ENCODE measurements at regions not wholly inside any gene's neighbourhood (a gene's known extent, or its start where the extent isn't known, plus 50 kb on each side); places are given as distances from the start of the nearest gene placed in this dataset.
"Not testable (repeated sequence)": the region's sequence is repeated elsewhere in the genome, so short reads cannot be mapped to it uniquely, and the experiment has no call there.

DNA sequence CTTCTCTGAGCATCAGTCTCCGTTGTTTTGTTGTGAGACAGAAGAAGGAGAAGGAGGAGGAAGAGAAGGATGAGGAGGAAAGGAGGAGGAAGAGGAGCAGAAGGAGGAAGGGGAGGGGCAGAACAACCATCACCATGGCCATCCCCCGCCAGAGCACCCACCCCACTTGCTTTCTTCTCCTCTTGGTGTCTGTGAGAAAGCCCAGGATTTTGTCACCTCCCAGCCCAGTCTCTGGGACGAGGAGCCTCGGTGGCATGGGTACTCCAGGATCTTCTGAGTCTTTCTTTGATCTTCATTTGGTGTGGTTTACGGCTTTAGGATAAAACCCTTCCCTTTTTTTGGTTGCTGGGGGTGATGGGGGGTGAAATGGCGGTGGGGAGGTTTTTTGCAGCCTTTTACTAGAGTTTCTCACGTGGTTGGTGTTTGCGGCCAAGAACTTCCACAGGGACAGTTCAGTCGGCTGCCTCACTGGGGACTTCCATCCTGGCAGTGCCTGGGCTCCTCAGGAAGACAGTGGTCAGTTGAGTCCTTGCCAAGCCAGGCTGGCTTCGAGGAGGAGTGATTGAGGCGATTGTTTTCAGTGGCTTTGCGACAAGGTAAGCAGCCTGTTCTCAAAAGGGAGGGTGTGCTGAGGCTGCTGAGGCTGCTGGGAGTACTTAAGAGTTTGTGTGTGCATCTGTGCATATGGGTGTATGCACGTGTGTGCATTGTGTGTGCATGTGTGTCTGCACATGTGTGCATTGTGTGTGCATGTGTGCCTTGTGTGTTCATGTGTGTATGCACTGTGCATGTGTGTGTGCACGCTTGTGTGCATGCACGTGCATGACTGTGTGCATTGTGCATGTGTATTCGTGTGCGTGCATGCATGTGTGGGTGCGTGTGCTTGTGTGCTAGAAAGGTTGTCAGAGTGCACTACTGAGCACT lies 567.5 kb downstream of the TBC1D22A start:
- DNase-seq, result no peak

DNA sequence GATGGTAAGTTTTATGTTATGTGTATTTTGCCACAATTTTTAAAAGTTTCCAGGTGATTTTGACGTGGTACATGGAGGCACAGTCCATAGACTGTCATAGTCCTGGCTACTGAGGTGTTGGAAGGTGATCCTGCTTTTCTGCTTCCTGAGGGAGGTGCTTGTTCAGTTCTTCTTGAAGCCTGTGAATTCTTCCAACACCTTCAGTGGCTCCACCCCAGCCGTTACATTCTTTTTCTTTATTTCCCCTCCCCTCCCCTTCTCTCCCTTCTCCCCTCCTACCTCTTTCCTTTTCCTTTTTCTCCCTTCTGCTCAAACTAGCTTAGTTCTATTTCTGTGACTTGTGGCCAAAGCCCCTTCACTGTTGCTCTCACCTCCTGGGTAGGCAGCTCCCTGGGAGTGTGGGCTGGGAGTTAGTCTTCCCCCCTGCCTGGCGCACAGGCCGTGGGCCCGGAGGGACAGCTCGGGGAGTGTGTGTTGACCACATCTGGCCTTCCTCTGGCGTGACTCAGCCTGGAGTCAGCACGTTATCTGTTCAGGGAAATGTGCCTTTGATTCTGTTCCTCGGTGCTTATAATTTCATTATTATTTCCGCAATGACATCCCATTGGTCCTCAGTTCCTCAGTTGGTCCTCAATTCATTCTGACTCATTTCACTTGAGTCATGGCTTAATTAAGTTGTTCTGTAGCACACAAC lies 566.2 kb downstream of the TBC1D22A start:
- DNase-seq, result no peak

DNA sequence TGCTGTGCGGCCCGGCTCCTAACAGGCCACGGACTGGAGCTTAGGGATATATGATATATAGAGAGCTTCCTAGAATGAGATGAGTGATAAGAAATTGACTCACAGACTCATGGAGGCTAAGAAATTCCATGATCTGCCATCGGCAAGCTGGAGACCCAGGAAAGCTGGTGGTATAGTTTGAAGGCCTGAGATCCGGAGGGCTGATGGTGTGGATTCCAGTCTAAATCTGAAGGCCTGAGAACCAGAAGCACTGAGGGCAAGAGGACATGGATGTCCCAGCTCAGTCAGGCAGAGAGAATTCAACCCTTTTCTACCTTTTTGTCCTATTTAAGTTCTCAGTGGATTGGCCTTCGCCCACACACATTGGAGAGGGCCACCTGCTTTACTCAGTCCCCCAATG lies 564.8 kb downstream of the TBC1D22A start:
- no peak for DNase-seq

DNA sequence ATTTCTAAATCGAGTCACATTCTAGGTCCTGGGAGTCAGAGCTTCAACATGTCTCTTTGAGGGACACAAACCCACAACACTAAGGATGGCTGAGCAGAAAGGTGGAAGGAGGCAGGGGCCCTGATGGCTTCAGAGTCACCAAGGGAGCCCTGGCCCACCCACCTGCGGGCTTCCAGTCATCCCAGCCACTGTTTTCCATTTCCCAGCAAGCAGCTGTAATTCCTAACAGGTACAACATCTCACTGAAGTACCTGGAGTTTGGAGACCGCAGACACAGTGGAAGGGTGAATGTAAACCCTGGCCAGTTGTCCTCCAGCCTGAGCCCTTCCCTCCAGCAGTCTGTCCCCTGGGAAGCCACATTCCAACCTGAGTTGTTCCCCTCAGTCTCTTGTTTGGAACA lies 562.8 kb downstream of the TBC1D22A start:
- no peak for DNase-seq

DNA sequence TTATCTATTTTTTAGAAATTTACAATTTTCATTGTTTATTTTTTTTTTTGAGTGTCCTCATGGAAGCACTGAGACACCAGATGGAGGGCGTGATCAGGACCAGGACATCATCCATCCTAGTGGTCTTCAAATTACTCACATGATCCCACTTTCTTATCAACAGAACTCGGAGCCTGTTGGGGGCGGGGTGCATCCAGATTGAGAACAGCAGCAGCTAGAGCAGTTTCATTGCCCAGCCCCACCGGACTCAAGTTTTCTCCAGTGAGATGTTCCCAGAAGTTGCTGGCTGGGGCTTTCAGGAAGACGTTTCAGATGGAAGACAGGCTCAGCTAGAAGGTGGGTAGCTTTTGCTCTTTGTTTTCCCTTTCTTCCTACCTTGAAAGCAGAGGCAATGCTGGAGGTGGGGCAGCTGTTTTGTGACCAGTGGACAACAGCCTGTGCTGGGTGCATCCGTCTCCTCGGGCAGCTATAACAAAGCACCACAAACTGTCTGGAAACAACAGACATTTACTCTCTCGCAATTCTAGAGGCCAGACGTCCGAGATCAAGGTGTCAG lies 562.1 kb downstream of the TBC1D22A start:
- no peak for DNase-seq

DNA sequence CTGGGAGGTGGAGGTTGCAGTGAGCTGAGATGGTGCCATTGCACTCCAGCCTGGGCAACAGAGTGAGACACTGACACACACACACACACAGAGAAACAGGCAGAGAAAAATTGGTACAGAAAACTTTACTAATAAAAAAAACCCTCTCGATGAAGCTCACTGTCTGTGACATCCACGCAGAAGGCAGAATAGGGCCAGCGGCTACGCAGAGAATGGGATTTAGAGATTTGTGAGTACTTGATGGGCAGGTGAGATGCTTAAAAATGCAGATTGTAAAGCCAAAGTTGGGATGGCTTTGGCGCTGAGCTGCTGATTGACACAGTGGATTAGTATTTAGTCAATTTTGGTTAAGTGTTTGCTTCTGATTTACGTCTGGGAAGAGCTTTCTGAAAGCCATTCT lies 561.1 kb downstream of the TBC1D22A start:
- DNase-seq, result no peak

DNA sequence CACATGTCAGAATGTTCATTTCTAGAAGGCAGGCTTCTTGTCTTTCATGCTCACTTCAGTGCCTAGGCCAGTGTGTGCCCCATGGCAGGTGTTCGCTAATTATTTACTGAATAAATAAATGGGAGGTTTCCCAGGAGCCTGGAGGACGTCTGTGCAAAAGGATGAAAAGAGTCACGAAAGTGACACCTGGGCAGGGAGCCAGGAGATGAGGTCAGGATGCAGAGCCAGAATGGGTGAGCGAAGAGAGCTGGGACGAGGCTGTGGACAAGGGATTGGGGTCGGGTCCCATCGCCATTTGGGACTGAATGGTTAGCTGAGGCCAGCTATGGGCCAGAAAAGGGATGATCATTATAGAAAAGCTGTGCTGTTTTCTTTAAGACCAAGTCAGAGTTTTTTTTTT lies 560.4 kb downstream of the TBC1D22A start:
- no peak for DNase-seq

DNA sequence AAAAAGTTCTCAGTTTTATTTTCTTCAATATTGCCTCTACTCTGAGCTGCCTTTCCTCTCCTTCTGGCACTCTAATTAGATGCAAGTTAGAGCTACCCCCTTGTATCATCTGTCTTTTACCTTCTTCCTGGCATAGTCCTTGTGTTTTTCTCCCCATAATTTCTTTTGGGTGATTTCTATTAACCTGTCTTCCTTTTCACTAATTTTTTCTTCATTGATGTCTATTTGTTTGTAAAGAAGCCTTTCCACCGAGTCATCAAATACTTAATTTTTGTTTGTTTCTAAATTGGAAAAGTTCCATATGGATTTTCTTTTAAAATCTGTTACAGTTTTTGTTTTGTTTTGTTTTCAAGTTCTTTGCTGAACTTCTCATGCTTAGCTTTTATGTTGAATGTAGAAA lies 558.1 kb downstream of the TBC1D22A start:
- no peak for DNase-seq

DNA sequence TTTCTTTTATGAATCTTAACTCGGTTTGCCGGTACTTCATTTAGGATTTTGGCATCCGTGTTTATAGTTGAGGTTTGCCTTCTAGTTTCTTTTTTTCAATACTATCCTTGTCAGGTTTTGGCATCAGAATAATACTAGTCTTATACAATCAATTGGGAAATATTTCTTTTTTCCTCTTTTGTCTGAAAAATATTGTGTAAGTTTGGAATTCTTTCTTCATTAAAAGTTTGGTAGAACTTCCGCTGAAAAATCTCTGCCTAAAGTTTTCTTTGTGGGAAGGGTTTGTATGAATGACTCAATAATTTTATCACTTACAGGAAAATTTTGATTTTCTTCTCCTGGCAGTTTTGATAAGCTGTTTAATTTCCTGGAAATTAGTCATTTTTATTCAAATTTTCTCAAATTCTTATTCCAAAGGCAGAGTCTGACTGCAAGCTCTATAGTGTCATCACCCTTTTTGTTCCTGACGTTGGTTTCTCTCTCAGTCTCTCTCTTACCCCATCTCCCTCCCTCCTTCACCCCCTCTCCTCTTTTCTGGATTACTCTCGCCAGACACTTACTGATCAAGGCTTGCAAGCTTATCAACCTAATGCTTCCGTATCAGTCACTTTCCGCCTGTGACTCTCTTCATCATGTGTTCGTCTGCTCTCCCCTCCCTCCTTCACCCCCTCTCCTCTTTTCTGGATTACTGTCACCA lies 555.7 kb downstream of the TBC1D22A start:
- DNase-seq, result no peak

DNA sequence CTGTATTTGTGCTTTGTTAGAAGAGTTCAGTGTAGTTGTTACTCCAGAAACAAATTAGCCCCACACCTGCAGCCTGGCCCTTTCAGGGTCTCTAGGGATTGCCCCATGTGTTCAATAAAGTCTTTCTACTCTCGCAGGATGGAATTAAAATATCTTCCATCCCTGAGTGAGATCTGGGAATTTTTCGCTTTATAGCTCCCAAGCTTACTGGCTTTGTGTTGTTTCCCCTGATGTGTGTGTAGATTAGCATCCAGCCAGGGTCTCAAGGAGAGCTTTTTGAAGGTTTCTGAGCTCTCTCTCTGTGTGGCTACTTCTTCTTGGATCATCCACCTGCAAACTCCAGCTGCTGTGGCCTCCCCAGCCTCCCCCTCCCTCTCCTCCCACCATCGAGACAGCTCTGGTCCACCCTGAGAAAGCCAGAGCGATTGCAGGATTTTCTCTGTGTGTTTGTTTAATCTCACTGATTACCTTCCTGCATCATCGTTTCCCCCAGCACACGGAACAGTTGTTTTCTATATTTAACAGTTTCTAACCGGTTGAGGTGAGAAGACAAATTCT lies 553.5 kb downstream of the TBC1D22A start:
- no peak for DNase-seq

DNA sequence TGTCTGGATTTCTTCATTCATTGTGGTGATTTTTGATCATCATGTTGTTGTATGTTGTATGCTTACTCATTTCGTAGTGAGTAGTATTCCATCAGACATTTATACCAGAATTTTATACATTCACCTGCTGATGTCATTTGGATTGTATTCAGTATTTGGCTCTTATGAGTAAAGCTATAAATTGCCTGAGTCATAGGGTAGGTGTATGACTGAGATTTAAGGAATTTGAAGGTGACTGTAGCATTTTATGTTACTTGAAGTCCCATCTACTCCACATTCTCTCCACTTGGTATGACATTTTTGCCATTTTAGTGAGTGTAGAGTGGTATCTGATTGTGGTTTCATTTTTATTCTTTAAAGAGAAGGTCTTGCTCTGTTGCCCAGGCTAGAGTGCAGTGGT lies 548.2 kb downstream of the TBC1D22A start:
- DNase-seq, result no peak

DNA sequence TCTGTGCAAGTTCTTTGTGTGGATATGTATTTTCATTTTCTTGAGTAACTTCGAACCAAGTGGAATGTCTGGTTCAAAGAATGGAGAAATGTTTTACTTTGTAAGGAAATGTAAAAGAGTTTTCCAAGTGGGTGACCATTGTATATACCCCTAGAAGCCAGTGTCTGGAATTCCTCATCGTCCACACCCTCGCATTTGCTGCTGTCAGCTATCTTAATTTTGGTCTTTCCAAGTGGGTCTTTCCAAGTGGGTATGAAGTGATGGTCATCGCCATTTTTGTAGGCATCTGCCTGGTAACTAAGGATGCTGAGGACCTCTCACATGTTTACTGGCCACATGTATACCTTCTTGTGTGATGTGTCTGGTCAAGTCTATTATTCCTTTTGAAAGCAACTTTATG lies 547.5 kb downstream of the TBC1D22A start:
- no peak for DNase-seq

DNA sequence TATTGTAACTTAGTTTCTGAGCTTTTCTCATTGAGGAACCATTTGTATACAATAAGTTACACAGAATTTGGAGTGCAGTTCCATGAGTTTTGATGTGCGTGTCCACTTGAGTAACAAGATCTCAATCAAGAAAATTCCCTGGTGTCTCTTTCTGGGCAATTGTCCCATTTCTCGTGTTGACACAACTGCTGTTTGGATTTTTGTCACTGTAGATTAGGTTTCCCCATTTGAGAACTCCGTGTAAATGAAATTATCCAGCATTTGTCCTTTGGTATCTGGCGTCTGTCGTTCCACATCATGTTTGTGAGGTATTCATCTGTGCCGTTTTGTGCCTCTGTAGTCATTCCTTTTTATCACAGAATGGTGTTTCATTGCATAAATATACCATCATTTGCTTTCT lies 547.0 kb downstream of the TBC1D22A start:
- DNase-seq, result no peak

DNA sequence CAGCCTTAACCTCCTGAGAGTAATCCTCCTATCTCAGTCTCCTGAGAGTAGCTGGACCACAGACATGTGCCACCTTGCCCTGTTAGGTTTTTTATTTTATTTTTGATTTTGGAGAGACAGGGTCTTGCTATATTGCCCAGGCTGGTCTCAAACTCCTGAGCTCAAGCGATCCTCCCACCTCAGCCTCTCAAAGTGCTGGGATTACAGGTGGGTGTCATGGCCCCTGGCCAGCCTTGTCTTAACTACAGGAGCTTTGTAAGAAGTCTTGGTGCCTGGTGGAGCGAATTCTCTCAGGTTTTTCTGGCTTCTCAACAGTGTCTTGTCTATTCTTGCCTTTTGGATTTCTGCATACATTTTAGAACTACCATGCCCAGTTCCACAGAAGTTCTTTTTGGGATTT lies 546.4 kb downstream of the TBC1D22A start:
- no peak for DNase-seq

DNA sequence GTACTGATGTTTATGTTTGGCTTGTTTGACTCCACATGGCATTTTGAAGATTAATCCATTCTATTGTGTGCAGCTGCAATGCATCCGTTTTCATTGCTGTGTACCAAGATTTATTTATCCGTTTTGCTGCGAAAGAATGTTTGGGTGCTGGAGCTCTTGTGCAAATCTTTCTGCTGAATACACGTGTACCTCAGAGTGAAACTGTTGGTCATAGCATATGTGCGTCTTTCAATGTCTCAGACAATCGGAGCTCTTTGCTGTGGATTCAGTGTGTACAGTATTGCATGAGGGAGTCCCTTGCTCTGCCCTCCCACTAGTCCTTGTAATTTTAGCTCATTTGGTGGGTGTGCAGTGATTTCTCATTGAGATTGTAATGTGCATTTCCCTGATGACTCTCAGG lies 545.4 kb downstream of the TBC1D22A start:
- DNase-seq, result no peak

DNA sequence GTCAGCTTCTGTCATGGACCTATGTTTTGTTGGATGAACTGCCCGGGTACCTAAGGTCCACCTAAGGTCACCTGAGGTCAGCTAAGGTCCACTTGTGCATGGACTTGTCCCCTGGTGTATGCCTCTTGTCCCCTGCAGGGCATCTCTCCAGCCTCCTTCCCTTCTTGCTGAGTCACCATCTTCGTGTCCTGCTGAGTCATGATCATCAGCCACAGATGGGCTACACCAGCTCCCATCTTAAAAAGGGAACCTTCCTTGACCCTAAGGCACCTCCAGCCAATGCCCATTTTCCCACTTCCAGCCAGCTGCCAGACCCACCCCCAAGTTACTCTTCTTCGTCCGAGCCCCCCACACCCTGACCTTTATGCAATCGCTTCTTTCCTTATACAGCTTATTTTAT lies 544.9 kb downstream of the TBC1D22A start:
- DNase-seq, result no peak

DNA sequence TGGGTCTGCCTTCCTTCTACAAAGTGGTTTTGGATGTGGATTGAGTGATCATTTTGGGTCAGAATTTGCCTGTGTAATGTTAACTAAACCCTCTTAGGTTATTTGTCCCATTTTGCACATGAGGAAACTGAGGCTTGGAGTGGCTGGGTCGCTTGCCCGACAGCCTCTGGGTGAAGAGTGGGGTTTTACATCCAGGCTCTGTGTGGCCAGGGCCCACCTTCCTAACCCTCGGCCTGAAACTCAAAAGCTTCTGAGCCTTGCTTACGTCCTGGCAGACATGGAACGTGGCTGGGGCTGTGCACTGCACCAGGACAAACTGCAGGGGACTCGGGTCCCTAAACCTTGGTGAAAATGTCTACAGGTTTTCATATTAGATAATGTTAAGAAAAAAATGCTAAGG lies 542.4 kb downstream of the TBC1D22A start:
- no peak for DNase-seq

DNA sequence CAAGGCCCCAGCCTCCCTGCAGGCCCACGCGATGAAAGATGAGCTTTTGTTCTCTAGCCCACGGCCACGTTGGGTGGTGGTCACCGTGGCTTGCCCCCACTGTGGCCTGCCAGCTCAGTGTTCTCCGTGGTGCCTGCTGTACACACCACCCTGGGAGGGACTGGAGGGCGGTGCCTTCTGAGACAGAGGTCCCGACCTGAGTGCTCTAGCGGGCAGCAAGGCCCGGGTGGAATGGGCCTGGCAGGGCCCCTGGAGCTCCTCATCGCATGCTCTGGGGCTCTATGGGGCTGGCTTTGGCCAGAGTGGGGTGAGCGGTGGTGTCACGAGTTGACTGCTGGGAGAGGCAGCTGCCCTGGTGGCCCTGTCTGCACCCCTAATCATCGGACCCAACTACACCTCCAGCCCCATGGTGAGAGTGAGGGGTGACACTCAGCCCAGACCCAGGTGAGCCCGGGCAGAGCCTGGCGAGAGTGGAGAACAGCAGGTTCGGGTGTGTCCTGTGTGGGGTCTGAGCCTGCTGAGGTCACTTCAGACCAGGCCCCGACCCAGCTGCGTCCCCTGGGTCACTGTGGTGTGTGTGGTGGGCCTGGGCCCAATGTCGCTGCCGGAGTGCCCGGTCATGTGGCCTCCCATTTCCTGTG lies 541.9 kb downstream of the TBC1D22A start:
- DNase-seq, result no peak

DNA sequence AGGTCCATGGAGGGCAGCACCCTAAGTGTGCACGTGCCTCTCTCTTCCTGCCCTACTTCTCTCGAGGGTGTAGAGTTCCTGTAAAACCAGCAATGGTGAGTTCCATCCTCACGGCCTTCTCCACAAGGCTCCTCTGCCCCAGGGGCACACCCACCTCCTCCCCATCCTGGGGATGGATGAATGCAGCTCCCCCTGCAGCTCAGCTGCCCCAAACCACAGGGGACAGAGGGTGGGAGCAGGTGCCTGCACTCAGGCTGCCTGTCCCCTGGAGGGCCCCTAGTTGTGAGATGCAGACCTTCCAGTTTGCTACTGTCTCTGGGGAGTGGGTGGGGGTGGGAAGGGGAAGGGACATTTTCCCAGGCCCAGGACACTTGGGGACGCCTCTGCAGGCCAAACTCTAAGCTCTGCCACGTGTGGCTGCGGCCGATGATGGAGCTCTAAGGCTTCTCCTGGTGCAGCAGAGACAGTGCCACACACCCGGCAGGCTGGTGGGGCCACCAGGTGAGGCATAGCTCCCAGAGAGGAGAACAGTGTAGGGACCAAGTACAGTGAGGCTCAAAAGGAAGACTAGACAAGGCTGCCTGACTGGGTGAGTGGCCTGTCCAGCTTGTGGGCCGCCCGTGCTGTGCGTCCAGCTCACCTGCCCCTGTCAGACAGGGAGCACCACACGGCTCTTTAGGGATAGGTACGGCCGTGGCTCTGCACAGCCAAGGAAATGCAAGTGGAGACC lies 540.9 kb downstream of the TBC1D22A start:
- DNase-seq, result no peak

DNA sequence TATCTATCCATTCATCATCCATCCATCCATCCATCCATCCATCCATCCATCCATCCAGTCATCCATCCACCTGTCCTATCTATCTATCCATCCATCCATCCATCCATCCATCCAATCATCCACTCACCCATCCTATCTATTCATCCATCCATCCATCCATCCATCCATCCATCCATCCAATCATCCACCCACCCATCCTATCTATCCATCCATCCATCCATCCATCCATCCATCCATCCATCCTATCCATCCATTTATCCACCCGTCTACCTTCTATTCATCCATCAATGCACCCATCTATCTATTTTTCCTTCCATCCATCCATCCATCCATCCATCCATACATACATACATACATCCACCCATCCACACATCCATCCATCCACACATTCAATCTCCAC lies 540.1 kb downstream of the TBC1D22A start:
- not testable (repeated sequence) for DNase-seq

DNA sequence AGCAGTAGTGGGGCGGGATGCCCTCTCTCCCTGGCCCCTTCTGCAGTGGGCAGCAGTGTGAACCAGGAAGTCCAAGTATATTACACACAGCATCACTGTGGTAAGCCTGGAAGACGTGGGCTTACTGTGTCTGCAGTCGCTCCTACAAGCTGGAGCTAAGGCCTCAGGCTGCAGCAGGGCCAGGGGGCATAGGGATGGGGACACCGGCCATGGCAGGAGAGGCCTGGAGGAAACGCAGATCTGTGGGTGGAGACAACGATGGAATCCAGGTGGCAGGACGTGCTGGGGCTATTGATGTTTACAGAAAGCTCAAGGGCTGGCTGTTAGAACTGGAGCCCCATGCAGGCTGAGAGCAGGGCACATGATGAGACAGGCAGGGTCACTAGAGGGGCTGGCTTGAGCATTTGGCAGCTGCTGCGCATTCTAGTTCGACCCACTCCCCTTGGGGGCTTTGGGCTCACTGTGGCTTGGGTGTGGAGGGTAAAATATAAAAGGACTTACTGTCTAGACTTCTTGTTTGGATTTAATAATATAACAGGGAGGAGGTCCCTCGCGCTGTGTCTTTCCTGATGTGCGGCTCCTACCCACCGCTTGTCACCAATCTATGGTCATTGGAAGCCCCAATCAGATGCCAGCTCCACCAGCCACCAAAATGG lies 539.5 kb downstream of the TBC1D22A start:
- no peak for DNase-seq
